GM12875 (cell line): ENCODE measurements at regions not wholly inside any gene's neighbourhood (a gene's known extent, or its start where the extent isn't known, plus 50 kb on each side); places are given as distances from the start of the nearest gene placed in this dataset.

ENCODE experiments used
- H3K4me3 ChIP-seq: one replicate; pipeline ENCODE4 v1.5.1; 2011; ENCODE audit warnings: low read depth, low read length, control low read depth
- TF ChIP-seq, protein P1 (sequence below): IDR thresholded peaks from 2 replicates; pipeline ENCODE4 v1.5.1; 2011; ENCODE audit warnings: low read depth, mild to moderate bottlenecking, control low read depth, inconsistent platforms, low read length, moderate library complexity, borderline replicate concordance; ENCODE audit not compliant: insufficient read depth

DNA sequence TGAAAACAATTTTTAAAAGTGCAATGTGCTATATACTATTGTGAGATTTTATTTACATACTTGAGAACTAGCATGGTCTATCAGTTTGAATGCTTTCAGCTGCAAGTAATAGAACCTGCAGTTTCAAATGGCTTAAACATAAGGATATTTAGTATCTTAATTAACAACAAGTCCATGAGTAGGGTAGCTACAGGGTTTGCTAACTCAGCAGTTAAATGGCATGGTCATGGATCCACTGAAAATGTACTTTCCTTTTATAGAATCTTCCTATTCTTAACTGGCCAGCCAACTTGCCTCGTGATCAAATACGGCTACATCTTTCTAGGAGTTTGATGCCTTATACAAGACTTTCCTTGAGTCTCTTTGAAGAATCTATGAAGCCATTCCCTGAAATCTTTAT is 452.8 kb upstream of the SEMA6A start:
- H3K4me3 ChIP-seq: no peak overlapping the region
- TF ChIP-seq, protein P1, sequence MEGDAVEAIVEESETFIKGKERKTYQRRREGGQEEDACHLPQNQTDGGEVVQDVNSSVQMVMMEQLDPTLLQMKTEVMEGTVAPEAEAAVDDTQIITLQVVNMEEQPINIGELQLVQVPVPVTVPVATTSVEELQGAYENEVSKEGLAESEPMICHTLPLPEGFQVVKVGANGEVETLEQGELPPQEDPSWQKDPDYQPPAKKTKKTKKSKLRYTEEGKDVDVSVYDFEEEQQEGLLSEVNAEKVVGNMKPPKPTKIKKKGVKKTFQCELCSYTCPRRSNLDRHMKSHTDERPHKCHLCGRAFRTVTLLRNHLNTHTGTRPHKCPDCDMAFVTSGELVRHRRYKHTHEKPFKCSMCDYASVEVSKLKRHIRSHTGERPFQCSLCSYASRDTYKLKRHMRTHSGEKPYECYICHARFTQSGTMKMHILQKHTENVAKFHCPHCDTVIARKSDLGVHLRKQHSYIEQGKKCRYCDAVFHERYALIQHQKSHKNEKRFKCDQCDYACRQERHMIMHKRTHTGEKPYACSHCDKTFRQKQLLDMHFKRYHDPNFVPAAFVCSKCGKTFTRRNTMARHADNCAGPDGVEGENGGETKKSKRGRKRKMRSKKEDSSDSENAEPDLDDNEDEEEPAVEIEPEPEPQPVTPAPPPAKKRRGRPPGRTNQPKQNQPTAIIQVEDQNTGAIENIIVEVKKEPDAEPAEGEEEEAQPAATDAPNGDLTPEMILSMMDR: no peak

DNA sequence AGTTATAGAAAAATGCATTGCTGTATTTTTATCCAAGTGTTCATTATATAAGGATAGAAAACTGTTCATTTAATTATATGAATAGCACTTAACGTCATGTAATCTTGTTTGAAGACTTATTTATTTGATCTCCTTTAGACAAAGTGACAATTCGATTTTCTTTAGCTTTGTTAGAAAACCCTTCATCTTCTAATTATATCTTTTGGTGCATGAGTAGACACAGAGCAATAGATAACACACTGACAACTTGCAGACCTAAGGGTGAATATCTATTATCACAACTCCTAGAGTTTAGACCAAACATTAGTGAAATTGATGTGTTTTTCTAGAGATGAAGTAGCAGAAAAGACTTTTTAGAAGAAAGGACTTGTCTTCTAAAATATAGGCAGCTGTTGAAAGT is 446.4 kb upstream of the SEMA6A start:
- H3K4me3 ChIP-seq: no peak overlapping the region
- TF ChIP-seq, protein P1: no peak

DNA sequence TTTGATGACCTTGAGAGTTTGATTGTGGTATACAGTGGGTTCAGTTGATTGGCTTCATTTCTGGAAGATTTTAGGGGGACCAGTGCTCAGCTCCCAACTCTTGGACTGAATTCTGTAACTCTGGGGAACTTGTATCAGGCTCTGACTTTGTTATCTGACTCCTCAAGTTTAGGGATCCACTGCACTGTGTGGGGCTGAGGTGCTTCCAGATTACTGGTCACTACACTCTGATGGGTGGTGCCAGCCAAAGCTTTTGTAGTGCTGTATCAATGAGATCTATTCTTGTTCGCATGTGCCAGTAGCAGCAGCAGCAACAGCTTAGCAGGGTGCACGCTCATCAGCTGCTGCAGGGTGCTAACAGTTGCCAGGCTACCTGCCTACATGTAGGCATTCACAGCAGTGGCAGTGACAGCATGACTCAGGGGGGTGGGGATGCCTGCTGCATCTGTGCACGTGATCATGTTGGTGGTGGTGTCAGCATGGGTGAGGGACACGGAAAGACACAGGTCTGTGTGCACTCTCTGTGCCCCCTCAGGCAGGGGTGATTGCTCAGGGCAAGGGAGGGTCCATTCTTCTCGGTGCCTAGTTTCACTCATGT is 438.8 kb upstream of the SEMA6A start:
- H3K4me3 ChIP-seq: no peak overlapping the region
- TF ChIP-seq, protein P1: no peak

DNA sequence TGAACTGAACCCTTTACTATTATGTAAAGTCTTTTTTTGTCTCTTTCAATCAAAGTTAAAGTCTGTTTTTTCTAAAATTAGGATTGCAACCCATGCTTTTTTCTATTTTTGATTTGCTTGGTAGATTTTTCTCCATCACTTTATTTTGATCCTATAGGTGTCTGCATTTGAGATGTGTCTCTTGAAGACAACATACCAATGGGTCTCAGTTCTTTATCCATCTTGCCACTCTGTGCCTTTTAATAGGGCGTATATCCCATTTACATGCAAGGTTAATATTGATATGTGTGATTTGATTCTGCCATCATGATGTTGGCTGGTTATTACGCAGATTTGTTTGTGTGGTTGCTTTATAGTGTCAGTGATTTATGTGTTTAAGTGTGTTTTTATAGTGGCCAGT is 436.0 kb upstream of the SEMA6A start:
- no peak overlapping the region for H3K4me3 ChIP-seq
- TF ChIP-seq, protein P1: no peak

DNA sequence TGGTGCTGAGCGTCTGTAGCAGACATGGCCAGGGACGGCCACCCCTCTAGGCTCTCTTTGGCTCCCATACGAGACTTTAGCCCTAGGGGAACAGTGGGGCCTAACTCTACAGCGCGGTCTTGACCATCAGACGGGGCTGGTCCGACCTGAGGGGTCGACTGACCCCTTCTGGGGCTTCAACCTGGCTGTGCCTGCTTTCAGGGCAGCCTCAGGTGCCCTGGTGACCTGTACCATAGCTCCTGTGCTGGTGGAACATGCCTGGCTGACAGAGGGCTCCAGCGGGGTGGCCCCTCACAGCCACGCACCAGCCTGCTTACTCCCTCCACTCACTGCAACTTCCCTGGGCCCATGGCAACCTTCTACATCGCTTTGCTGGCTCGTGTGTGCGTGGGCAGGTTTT is 423.4 kb upstream of the SEMA6A start:
- no peak overlapping the region for H3K4me3 ChIP-seq
- TF ChIP-seq, protein P1: no peak

DNA sequence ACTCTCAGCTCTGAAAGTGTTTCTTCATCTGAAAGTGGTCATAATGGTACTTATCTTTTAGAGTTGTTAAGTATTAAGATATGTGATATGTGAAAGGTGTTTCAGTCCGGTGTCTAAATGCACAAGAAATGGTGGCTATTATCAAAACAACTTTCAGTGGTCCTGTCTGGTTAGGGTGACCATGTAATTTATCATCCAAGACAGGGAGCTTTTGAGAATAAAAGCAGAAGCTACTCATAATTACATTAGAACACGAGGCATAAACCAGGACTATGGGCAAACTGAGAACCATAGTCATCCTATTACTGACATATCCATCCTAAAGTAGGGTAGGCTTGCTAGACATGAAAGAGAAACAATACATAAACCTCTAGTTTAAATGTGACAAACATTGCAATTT is 418.1 kb upstream of the SEMA6A start:
- no peak overlapping the region for H3K4me3 ChIP-seq
- TF ChIP-seq, protein P1: no peak

DNA sequence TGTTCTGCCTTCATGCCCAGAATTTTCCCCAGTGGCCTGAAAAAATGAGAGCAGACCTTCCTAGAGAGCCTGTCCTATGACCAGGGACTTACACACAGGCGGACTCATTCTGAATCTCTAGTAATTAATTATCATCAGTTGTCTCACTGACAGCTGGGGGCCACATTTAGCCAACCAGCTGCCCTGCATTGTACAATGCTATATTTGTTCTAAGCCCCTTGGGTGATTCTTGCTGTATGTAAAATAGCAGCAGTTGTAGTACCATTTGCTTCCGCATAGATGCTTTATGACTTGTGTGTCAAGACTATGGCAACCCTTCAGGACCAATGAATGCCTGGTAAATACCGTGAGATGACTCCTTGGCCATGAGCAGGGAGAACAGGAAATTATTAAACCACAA is 415.4 kb upstream of the SEMA6A start:
- TF ChIP-seq, protein P1: no peak
- H3K4me3 ChIP-seq: no peak overlapping the region
